A673 (cell line): ENCODE measurements at regions not wholly inside any gene's neighbourhood (a gene's known extent, or its start where the extent isn't known, plus 50 kb on each side); places are given as distances from the start of the nearest gene placed in this dataset.

Source experiments
- EZH2 ChIP-seq: fragments of 200-600 bp; sonication (generic); IDR thresholded peaks from 2 replicates; pipeline ENCODE4 v1.6.1; 2017; ENCODE audit warnings: borderline replicate concordance, low read depth, mild to moderate bottlenecking, mixed read lengths, antibody characterized with exemption, low read length; ENCODE audit not compliant: poor library complexity, severe bottlenecking
- TF ChIP-seq, protein P1 (sequence below): fragments of 300-800, 200-600 bp; sonication (generic); conservative IDR thresholded peaks from 2 replicates; pipeline ENCODE4 v1.5.1; 2017; ENCODE audit warnings: low read depth, mild to moderate bottlenecking, antibody characterized with exemption, low read length, moderate library complexity, mixed read lengths

- TF ChIP-seq, protein P1, sequence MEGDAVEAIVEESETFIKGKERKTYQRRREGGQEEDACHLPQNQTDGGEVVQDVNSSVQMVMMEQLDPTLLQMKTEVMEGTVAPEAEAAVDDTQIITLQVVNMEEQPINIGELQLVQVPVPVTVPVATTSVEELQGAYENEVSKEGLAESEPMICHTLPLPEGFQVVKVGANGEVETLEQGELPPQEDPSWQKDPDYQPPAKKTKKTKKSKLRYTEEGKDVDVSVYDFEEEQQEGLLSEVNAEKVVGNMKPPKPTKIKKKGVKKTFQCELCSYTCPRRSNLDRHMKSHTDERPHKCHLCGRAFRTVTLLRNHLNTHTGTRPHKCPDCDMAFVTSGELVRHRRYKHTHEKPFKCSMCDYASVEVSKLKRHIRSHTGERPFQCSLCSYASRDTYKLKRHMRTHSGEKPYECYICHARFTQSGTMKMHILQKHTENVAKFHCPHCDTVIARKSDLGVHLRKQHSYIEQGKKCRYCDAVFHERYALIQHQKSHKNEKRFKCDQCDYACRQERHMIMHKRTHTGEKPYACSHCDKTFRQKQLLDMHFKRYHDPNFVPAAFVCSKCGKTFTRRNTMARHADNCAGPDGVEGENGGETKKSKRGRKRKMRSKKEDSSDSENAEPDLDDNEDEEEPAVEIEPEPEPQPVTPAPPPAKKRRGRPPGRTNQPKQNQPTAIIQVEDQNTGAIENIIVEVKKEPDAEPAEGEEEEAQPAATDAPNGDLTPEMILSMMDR = no peak
- TF ChIP-seq EZH2 = no peak
Observed at GRCh38 chr4:174116021-174116420, 167.4 kb downstream of the FBXO8 start.
